ENCODE measurements at regions not wholly inside any gene's neighbourhood (a gene's known extent, or its start where the extent isn't known, plus 50 kb on each side); places are given as distances from the start of the nearest gene placed in this dataset.
A peak's percentile ranks its signal among the peaks of the same experiment; 100 is the strongest.
"Not testable (repeated sequence)": the region's sequence is repeated elsewhere in the genome, so short reads cannot be mapped to it uniquely, and the experiment has no call there.

DNA sequence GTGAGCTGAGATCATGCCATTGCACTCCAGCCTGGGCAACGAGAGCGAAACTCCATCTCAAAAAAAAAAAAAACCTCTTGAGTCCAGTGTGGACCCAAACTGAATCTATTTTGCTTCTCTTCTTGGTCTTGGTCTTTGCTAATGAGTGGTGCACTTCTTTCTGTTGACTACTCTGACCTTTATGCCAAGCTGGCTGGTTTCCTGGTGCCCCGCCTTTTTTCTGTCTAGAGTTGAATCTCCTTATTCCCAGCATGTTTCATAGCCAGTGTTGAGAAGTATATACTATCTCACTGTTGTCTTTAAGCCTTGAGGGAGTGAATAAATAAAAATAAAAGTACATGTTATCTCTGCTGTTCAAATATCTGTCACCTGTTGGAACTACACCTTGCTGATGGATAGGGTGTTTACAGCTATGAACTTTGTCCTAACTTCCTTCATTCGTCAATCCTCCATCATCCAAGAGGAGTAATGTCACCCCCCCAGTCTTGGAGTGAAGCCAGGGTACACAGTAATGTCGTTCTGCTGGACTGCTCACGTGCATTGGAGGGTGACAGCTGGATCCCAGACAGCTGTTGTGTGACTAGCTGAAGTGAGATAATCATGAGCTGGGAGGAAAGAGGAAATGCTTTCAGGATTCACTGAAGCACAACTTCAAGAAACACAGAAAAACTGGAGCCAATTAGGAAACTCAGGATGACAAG, 99.3 kb upstream of the PRKG2 start:
- DNase-seq, result peak; percentile 54

DNA sequence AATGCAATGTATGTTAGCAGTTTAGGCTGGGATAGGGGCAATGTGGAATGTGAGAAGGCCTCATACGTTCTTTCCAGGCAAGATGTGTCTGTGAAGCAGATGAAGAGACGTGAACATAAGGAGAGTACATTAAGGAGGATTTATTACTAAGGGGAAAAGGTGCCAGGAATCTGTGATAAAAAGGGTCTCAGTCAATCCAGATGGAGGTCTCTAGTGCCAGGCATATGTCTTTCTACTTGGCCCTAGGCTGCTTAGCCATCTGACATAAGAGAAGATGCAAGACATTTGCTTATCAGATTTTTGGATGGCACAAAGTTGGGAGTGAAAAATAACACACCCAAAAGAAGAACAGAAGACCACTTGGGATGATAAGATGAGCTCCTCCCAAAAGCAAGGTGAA, 93.0 kb upstream of the PRKG2 start:
- DNase-seq, result no peak

DNA sequence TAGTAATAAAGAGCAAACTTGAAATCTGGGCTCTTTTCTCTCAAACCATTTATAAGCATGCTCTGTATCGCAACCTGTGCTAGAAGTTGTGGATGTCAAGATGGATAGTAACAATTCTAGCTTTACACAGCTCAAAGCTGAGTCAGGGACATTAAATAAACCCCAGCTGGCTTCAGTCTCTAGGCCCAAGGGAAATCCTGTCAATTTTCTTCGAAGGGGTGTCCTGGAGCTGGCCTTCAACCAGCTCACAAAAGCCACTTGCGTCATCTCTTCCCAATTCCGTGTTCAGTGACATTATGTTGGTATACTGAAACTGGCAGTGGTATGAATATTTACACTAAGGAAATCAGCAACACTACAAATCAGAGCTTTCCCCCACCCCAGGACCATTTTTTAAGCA, 89.8 kb upstream of the PRKG2 start:
- no peak for DNase-seq

DNA sequence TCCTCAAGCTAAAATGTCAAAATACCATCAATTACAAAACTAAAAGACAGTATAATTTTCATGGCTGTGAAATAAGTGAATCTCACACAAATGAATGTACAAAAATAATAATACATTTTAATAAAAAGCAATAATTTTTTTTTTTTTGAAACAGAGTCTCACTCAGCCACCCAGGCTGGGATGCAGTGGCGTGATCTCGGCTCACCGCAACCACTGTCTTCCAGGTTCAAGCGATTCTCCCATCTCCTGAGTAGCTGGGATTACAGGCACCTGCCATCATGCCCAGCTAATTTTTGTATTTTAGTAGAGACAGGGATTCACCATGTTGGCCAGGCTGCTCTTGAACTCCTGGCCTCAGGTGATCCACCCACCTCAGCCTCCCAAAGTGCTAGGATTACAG, 85.3 kb upstream of the PRKG2 start:
- not testable (repeated sequence) for DNase-seq

GRCh38 chr4:81290813-81291212, 75.8 kb upstream of the PRKG2 start:
- DNase-seq, result no peak

DNA sequence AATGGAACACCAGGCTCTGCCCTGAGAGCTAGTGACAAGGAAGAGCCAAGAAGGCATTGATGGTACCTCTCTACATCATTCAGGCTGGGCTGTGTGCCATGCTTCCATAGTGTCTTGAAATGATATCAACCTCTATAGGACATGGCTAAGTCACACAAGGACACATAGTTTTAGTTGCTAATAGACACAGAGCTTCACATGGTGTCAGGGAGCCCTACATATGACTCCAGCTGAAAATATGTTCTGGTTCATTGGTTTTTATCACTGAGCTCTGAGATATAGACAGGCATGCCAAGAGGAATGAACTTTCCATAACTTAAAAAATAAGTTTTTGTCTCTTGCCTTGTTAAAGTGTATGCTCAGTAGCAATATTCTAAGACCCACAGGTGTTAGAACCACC, 72.1 kb upstream of the PRKG2 start:
- no peak for DNase-seq

DNA sequence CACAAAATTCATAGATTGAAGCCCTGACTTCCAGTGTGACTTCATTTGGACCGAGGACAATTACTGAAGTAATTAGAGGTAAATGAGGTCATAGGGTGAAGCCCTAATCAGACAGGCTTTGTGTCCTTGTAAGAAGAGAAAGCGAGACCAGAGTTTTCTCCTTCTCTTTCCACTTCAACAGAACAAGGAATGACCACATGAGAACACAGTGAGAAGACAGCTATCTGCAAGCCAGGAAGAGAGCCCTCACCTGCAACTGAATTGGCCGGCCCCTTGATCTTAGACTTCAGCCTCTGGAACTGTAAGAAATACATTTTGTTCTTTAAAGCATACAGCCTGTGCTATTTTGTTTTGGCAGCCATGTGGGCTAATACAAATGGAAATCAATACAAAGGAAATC, 67.1 kb upstream of the PRKG2 start:
- no peak for DNase-seq

DNA sequence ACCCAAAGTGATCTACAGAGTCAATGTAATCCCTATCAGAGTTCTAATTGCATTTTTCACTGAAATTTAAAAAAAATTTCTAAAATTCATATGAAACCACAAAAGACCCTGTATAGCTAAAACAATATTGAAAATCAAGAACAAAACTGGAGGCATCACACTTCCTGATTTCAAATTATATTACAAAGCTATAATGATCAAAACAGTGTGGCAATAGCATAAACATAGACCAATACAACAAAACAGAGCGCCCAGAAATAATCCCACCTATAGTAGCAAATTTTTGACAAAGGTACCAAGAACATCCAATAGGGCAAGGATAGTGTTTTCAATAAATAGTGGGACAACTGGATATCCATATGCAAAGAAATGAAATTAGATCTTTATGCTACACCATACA, 59.4 kb upstream of the PRKG2 start:
- DNase-seq, result no peak

GRCh38 chr4:81272671-81273070, 57.6 kb upstream of the PRKG2 start:
- DNase-seq, result no peak
